ENCODE measurements at regions not wholly inside any gene's neighbourhood (a gene's known extent, or its start where the extent isn't known, plus 50 kb on each side); places are given as distances from the start of the nearest gene placed in this dataset.

DNA sequence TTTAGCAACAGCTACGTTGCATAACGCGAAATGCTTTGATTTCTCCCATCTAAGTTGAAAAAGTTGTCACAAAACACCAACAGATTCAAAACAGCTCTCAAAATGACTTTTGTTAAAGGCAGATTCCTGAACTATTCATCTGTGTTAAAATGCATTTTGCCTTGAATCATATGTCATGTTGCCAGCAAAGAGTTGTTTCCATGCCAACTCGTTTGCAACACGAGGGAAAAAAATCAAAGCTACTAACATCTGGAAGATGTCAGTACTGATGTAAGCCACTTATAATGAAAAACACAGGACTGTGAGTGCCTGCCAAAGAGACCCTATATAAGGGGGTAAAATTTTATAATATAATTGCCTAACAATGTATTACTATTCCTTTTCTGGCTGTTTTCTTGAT lies 182.7 kb upstream of the PTBP2 start:
- FAIRE-seq = no peak
- no peaks in the 10 kb centered on the region for H3K79me2 ChIP-seq (ENCODE audit: insufficient read depth, low read length)
- no peak overlapping the region for H3K4me3 ChIP-seq (replicated peaks in 1 of 3; ENCODE audit: insufficient read depth in 1 of 3, low read depth in 2 of 3, low read length in 3 of 3)
- BruUV-seq (replicated peaks) = no TSS peak
- intact Hi-C loops (cut with micrococcal nuclease; ENCODE audit: unreplicated experiment) (loop anchor here (2.0 to 10.0 kb wide), 3 partner anchors 146 to 306 kb away; no protein-coding TSS in a partner anchor), in situ Hi-C loops (cut with HindIII; ENCODE audit: extremely low pct_ligation_motif_present, low pct_unique_long_range_greater_than_20kb) (loop anchor here (5.0 kb wide), 1 partner anchor 308 kb away; no protein-coding TSS in a partner anchor)
- ATAC-seq = no peak
- POLR2A ChIA-PET = no interaction called here
- WGBS (ENCODE audit: low lambda C conversion rate) = 46% methylated on average over 5 of the region's 5 CpGs
- H3K9ac ChIP-seq (ENCODE audit: insufficient read depth, low read depth, low read length) = no peak overlapping the region
- H4K20me1 ChIP-seq (ENCODE audit: insufficient read depth, low read length) = no peaks in the 10 kb centered on the region
- no peak for DNase-seq (ENCODE audit: low spot score)
- no peaks in the 10 kb centered on the region for H3K9me3 ChIP-seq (ENCODE audit: low read length)
- 0 out of 5 replicates have a peak, but pooled peaks cover 0 to 3% of the 10 kb centered on the region in 2 experiments for H3K27me3 ChIP-seq (ENCODE audit: control insufficient read depth in 1 of 2, insufficient read depth in 2 of 2, low read length in 2 of 2)
- H2AFZ ChIP-seq (ENCODE audit: low read length) = no peak overlapping the region
- H3K4me1 ChIP-seq (ENCODE audit: insufficient read depth, low read length) = no peaks in the 10 kb centered on the region
- CTCF ChIA-PET (ENCODE audit: low intra/inter-chr PET ratio, low total read pairs) = no interaction called here
- no peaks in the 10 kb centered on the region for H3K36me3 ChIP-seq (replicated peaks in 1 of 2; ENCODE audit: control insufficient read depth in 1 of 2, insufficient read depth in 2 of 2, low read length in 2 of 2)
- H3K27ac ChIP-seq (ENCODE audit: extremely low read length, insufficient read depth, low read length) = no peak overlapping the region
- H3K4me2 ChIP-seq (ENCODE audit: low read depth, low read length) = no peak overlapping the region
- no peak for TF ChIP-seq ZNF570 (CRISPR knock-in tag; IDR thresholded peaks at IDR 0.05; ENCODE audit: borderline replicate concordance)
- TF ChIP-seq KLF13 (CRISPR knock-in tag; IDR thresholded peaks at IDR 0.05) = no peak
- TF ChIP-seq ZNF431 (CRISPR knock-in tag; IDR thresholded peaks at IDR 0.05; ENCODE audit: borderline replicate concordance, low read depth) = no peak
- TF ChIP-seq FIP1L1 (IDR thresholded peaks at IDR 0.05; ENCODE audit: borderline replicate concordance, insufficient read depth, low read depth, low read length) = no peak
- TF ChIP-seq ZNF296 (CRISPR knock-in tag; conservative IDR thresholded peaks at IDR 0.05) = no peak
- TF ChIP-seq KLF12 (CRISPR knock-in tag; IDR thresholded peaks at IDR 0.05; ENCODE audit: borderline replicate concordance) = no peak
- TF ChIP-seq ZC3H13 (CRISPR knock-in tag; IDR thresholded peaks at IDR 0.05) = no peak
- TF ChIP-seq NFE2 (CRISPR knock-in tag; IDR thresholded peaks at IDR 0.05) = no peak
- TF ChIP-seq, protein P1, sequence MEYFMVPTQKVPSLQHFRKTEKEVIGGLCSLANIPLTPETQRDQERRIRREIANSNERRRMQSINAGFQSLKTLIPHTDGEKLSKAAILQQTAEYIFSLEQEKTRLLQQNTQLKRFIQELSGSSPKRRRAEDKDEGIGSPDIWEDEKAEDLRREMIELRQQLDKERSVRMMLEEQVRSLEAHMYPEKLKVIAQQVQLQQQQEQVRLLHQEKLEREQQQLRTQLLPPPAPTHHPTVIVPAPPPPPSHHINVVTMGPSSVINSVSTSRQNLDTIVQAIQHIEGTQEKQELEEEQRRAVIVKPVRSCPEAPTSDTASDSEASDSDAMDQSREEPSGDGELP (IDR thresholded peaks at IDR 0.05; ENCODE audit: borderline replicate concordance, low read depth) = no peak
- no peak for TF ChIP-seq ZNF629 (CRISPR knock-in tag; conservative IDR thresholded peaks at IDR 0.05)
- TF ChIP-seq, protein P2, sequence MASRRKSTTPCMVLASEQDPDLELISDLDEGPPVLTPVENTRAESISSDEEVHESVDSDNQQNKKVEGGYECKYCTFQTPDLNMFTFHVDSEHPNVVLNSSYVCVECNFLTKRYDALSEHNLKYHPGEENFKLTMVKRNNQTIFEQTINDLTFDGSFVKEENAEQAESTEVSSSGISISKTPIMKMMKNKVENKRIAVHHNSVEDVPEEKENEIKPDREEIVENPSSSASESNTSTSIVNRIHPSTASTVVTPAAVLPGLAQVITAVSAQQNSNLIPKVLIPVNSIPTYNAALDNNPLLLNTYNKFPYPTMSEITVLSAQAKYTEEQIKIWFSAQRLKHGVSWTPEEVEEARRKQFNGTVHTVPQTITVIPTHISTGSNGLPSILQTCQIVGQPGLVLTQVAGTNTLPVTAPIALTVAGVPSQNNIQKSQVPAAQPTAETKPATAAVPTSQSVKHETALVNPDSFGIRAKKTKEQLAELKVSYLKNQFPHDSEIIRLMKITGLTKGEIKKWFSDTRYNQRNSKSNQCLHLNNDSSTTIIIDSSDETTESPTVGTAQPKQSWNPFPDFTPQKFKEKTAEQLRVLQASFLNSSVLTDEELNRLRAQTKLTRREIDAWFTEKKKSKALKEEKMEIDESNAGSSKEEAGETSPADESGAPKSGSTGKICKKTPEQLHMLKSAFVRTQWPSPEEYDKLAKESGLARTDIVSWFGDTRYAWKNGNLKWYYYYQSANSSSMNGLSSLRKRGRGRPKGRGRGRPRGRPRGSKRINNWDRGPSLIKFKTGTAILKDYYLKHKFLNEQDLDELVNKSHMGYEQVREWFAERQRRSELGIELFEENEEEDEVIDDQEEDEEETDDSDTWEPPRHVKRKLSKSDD (CRISPR knock-in tag; IDR thresholded peaks at IDR 0.05; ENCODE audit: low read depth) = no peak
- no peak for TF ChIP-seq HIVEP1 (CRISPR knock-in tag; IDR thresholded peaks at IDR 0.05)
- no peak for TF ChIP-seq REPIN1 (CRISPR knock-in tag; IDR thresholded peaks at IDR 0.05; ENCODE audit: borderline replicate concordance, low read depth)
- no peak for TF ChIP-seq EZH2 (conservative IDR thresholded peaks at IDR 0.05; ENCODE audit: low read depth, low read length)
- TF ChIP-seq, protein P3, sequence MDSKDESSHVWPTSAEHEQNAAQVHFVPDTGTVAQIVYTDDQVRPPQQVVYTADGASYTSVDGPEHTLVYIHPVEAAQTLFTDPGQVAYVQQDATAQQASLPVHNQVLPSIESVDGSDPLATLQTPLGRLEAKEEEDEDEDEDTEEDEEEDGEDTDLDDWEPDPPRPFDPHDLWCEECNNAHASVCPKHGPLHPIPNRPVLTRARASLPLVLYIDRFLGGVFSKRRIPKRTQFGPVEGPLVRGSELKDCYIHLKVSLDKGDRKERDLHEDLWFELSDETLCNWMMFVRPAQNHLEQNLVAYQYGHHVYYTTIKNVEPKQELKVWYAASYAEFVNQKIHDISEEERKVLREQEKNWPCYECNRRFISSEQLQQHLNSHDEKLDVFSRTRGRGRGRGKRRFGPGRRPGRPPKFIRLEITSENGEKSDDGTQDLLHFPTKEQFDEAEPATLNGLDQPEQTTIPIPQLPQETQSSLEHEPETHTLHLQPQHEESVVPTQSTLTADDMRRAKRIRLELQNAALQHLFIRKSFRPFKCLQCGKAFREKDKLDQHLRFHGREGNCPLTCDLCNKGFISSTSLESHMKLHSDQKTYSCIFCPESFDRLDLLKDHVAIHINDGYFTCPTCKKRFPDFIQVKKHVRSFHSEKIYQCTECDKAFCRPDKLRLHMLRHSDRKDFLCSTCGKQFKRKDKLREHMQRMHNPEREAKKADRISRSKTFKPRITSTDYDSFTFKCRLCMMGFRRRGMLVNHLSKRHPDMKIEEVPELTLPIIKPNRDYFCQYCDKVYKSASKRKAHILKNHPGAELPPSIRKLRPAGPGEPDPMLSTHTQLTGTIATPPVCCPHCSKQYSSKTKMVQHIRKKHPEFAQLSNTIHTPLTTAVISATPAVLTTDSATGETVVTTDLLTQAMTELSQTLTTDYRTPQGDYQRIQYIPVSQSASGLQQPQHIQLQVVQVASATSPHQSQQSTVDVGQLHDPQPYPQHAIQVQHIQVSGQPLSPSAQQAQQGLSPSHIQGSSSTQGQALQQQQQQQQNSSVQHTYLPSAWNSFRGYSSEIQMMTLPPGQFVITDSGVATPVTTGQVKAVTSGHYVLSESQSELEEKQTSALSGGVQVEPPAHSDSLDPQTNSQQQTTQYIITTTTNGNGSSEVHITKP (CRISPR knock-in tag; IDR thresholded peaks at IDR 0.05; ENCODE audit: low read depth) = no peak
- TF ChIP-seq, protein P4, sequence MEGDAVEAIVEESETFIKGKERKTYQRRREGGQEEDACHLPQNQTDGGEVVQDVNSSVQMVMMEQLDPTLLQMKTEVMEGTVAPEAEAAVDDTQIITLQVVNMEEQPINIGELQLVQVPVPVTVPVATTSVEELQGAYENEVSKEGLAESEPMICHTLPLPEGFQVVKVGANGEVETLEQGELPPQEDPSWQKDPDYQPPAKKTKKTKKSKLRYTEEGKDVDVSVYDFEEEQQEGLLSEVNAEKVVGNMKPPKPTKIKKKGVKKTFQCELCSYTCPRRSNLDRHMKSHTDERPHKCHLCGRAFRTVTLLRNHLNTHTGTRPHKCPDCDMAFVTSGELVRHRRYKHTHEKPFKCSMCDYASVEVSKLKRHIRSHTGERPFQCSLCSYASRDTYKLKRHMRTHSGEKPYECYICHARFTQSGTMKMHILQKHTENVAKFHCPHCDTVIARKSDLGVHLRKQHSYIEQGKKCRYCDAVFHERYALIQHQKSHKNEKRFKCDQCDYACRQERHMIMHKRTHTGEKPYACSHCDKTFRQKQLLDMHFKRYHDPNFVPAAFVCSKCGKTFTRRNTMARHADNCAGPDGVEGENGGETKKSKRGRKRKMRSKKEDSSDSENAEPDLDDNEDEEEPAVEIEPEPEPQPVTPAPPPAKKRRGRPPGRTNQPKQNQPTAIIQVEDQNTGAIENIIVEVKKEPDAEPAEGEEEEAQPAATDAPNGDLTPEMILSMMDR (CRISPR knock-in tag; IDR thresholded peaks at IDR 0.05) = no peak
